Neutrophil (primary cell): ENCODE measurements at regions not wholly inside any gene's neighbourhood (a gene's known extent, or its start where the extent isn't known, plus 50 kb on each side); places are given as distances from the start of the nearest gene placed in this dataset.

Experiments used
- H3K27ac ChIP-seq: fragments of 200-600 bp; sonication (generic); 2 replicates; pipeline ENCODE4 v1.5.1; 2016; ENCODE audit warnings: mild to moderate bottlenecking, moderate library complexity
- H3K27me3 ChIP-seq: fragments of 200-600 bp; sonication (generic); 2 replicates; pipeline ENCODE4 v1.6.0; 2016; ENCODE audit warnings: mild to moderate bottlenecking
- H3K36me3 ChIP-seq: fragments of 200-600 bp; sonication (generic); 2 replicates; pipeline ENCODE4 v1.5.1; 2017
- H3K4me1 ChIP-seq, 2 experiments: fragments of 200-600 bp in 1 of 2; sonication (generic) in 1 of 2; 1 replicate in 1 of 2; 2 replicates in 1 of 2; pipeline versions ENCODE4 v1.5.1 to v1.6.1; 2013 to 2016; ENCODE audit warnings: low read depth in 1 of 2, low read length in 1 of 2, mild to moderate bottlenecking in 1 of 2, moderate library complexity in 1 of 2; ENCODE audit not compliant: control insufficient read depth in 1 of 2, insufficient read depth in 1 of 2
- H3K4me3 ChIP-seq, 2 experiments: fragments of 200-600 bp in 1 of 2; sonication (generic) in 1 of 2; 1 replicate in 1 of 2; 2 replicates in 1 of 2; pipeline ENCODE4 v1.5.1; 2013 to 2016; ENCODE audit warnings: low read depth in 1 of 2, low read length in 1 of 2, mild to moderate bottlenecking in 1 of 2, moderate library complexity in 1 of 2
- H3K9me3 ChIP-seq: fragments of 200-600 bp; sonication (generic); 2 replicates; pipeline ENCODE4 v1.5.1; 2016
- TF ChIP-seq, protein P1 (sequence below): fragments of 200-600 bp; sonication (generic); IDR thresholded peaks from 2 replicates; pipeline ENCODE4 v1.5.1; 2016; ENCODE audit warnings: antibody characterized with exemption

DNA sequence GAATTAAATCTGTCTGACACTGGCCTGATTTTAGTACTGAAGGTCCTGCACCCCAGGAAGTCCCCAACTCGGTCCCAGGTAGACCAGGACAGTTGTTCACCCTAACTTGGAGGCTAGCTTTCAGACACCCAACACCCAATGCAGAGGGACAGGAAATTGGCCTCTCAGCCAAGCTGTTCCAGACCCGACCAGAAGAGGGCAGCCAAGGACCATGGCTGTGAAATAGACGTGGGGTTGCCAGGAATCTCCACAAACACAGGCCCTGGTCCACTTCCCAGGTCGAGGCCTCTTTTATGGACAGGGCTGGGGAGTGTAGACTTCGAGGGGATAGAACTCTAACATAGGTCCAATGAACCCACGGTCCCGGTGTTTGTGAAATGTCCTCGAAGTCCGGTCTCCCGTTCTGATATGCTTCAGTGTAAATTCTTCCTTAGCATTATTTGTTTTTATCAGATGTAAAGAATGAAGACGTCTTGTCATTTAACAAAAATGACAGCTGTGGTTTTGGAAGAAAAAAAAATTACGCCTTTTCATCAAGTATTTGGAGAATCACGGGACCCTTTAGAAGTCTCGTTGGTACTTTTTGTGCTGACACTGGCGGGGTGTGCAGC lies 260.3 kb upstream of the ADAMTS16 start:
- no peaks in the 10 kb centered on the region for H3K27me3 ChIP-seq
- no peak overlapping the region for H3K27ac ChIP-seq
- no peak overlapping the region for H3K4me3 ChIP-seq
- H3K4me1 ChIP-seq = no peaks in the 10 kb centered on the region
- TF ChIP-seq, protein P1, sequence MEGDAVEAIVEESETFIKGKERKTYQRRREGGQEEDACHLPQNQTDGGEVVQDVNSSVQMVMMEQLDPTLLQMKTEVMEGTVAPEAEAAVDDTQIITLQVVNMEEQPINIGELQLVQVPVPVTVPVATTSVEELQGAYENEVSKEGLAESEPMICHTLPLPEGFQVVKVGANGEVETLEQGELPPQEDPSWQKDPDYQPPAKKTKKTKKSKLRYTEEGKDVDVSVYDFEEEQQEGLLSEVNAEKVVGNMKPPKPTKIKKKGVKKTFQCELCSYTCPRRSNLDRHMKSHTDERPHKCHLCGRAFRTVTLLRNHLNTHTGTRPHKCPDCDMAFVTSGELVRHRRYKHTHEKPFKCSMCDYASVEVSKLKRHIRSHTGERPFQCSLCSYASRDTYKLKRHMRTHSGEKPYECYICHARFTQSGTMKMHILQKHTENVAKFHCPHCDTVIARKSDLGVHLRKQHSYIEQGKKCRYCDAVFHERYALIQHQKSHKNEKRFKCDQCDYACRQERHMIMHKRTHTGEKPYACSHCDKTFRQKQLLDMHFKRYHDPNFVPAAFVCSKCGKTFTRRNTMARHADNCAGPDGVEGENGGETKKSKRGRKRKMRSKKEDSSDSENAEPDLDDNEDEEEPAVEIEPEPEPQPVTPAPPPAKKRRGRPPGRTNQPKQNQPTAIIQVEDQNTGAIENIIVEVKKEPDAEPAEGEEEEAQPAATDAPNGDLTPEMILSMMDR = no peak
- no peaks in the 10 kb centered on the region for H3K9me3 ChIP-seq
- H3K36me3 ChIP-seq = no peaks in the 10 kb centered on the region

GRCh38 chr5:4880304-4880741 lies 259.8 kb upstream of the ADAMTS16 start:
- no peaks in the 10 kb centered on the region for H3K4me1 ChIP-seq
- H3K27me3 ChIP-seq = no peaks in the 10 kb centered on the region
- no peak overlapping the region for H3K27ac ChIP-seq
- H3K9me3 ChIP-seq = no peaks in the 10 kb centered on the region
- H3K4me3 ChIP-seq = no peak overlapping the region
- TF ChIP-seq, protein P1 = no peak
- no peaks in the 10 kb centered on the region for H3K36me3 ChIP-seq

GRCh38 chr5:4881366-4882002 lies 258.6 kb upstream of the ADAMTS16 start:
- TF ChIP-seq, protein P1 = no peak
- H3K4me3 ChIP-seq = no peak overlapping the region
- H3K36me3 ChIP-seq = no peaks in the 10 kb centered on the region
- H3K27ac ChIP-seq = no peak overlapping the region
- no peaks in the 10 kb centered on the region for H3K9me3 ChIP-seq
- H3K27me3 ChIP-seq = no peaks in the 10 kb centered on the region
- H3K4me1 ChIP-seq = no peaks in the 10 kb centered on the region

DNA sequence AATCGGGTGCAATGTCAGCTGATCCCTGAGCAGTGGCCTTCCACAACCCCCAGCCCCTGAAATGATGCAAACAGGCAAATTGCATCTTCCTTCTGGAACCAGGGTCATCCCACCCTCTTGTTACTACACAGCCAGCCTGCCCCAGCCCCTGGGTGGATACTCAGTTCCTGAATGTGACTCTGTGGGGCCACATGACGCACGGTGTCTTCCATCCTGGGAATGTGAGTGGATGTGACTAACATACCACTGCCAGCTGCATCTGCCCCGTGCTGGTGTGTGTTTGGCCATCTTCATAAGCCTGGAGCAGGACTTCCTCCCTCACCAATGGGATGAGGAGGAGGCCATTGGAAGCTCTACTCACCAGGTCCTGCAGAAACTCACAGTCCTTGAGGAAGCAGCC lies 257.9 kb upstream of the ADAMTS16 start:
- Histone ChIP-seq H3K27ac (no peak overlapping the region), H3K4me1 (no peaks in the 10 kb centered on the region), H3K36me3 (no peaks in the 10 kb centered on the region), H3K27me3 (no peaks in the 10 kb centered on the region), H3K4me3 (no peak overlapping the region), H3K9me3 (no peaks in the 10 kb centered on the region)
- TF ChIP-seq, protein P1 = no peak

- Histone ChIP-seq H3K4me1 (no peaks in the 10 kb centered on the region), H3K4me3 (no peak overlapping the region), H3K36me3 (no peaks in the 10 kb centered on the region), H3K9me3 (no peaks in the 10 kb centered on the region), H3K27me3 (no peaks in the 10 kb centered on the region), H3K27ac (no peak overlapping the region)
- TF ChIP-seq, protein P1 = no peak
Observed at GRCh38 chr5:4883360-4883759, 256.8 kb upstream of the ADAMTS16 start.
